Right lobe of liver (tissue), 4 donors: ENCODE measurements at regions not wholly inside any gene's neighbourhood (a gene's known extent, or its start where the extent isn't known, plus 50 kb on each side); places are given as distances from the start of the nearest gene placed in this dataset.

ENCODE experiments used
- CTCF ChIP-seq, 4 donors: fragments of 200-600 bp in 3 of 4; fragments of 450-650 bp in 1 of 4; IDR thresholded peaks; one replicate each; pipeline versions ENCODE4 v1.5.1 to v1.8.0; 2016 to 2022; ENCODE audit warnings: antibody characterized with exemption in 4 of 4, mild to moderate bottlenecking in 2 of 4
- POLR2A ChIP-seq: fragments of 450-650 bp; IDR thresholded peaks from one replicate; pipeline ENCODE4 v1.6.1; 2017; ENCODE audit warnings: antibody characterized with exemption, mild to moderate bottlenecking
- donor health status: DM: no; HTN: no; CAD: no.
- donor health status: DM: no; HTN: no; CAD: no.
- donor health status: DM: no; HTN: yes; CAD: no.

DNA sequence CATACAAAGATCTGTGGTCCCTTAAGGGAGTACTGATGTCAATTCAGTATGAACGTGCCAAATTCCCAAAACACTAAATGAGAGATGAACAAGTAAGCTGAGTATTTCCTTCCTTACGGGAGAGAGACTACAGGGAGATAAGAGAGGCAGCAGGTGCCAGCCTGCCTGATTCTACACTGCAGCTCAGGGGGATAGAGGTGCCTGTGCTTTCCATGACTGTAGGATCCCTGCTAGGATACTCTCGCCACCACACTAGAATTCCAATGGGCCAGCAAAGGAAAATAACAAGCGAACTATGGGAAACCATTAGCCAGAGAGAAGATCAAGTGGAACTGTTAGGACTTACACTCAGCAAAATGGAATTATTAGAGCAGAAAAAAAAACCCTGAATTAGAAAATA lies 198.5 kb upstream of the BTBD3 start:
- TF ChIP-seq CTCF (IDR thresholded peaks at IDR 0.05) (no peak), POLR2A (no peak)
